T1000 (cell line): ENCODE measurements at regions not wholly inside any gene's neighbourhood (a gene's known extent, or its start where the extent isn't known, plus 50 kb on each side); places are given as distances from the start of the nearest gene placed in this dataset.
"Not testable (repeated sequence)": the region's sequence is repeated elsewhere in the genome, so short reads cannot be mapped to it uniquely, and the experiment has no call there.

Experiments
- DNase-seq: peaks from one replicate; lab custom pipeline; 2025; ENCODE audit warnings: mixed read lengths; lab: John Stamatoyannopoulos, UW

GRCh38 chr6:169101036-169101805, 152.4 kb downstream of the THBS2 start:
- no peak for DNase-seq

GRCh38 chr6:169099411-169100202, 154.0 kb downstream of the THBS2 start:
- DNase-seq, result no peak

- not testable (repeated sequence) for DNase-seq
Observed at GRCh38 chr6:169098651-169099050, 155.0 kb downstream of the THBS2 start.

GRCh38 chr6:169098116-169098515, 155.5 kb downstream of the THBS2 start:
- no peak for DNase-seq

GRCh38 chr6:169097381-169097959, 156.2 kb downstream of the THBS2 start:
- DNase-seq, result peak; percentile 66

- no peak for DNase-seq
Observed at GRCh38 chr6:169096388-169096787, 157.3 kb downstream of the THBS2 start.

GRCh38 chr6:169095153-169095552, 158.5 kb downstream of the THBS2 start:
- DNase-seq, result no peak

GRCh38 chr6:169094552-169094950, 159.1 kb downstream of the THBS2 start:
- no peak for DNase-seq

GRCh38 chr6:169093770-169094551, 159.7 kb downstream of the THBS2 start:
- DNase-seq, result no peak

- no peak for DNase-seq
Observed at GRCh38 chr6:169093066-169093723, 160.5 kb downstream of the THBS2 start.

- no peak for DNase-seq
Observed at GRCh38 chr6:169092375-169092774, 161.3 kb downstream of the THBS2 start.

- DNase-seq, result not testable (repeated sequence)
Observed at GRCh38 chr6:169090514-169091127, 163.0 kb downstream of the THBS2 start.

GRCh38 chr6:169088762-169089161, 164.9 kb downstream of the THBS2 start:
- DNase-seq, result no peak

- no peak for DNase-seq
Observed at GRCh38 chr6:169087443-169088041, 166.1 kb downstream of the THBS2 start.

GRCh38 chr6:169086616-169087015, 167.0 kb downstream of the THBS2 start:
- DNase-seq, result not testable (repeated sequence)

- DNase-seq, result no peak
Observed at GRCh38 chr6:169086020-169086419, 167.6 kb downstream of the THBS2 start.

- DNase-seq, result no peak
Observed at GRCh38 chr6:169085466-169085865, 168.2 kb downstream of the THBS2 start.

GRCh38 chr6:169084557-169084956, 169.1 kb downstream of the THBS2 start:
- DNase-seq, result not testable (repeated sequence)

GRCh38 chr6:169084067-169084466, 169.6 kb downstream of the THBS2 start:
- DNase-seq, result no peak

- no peak for DNase-seq
Observed at GRCh38 chr6:169083508-169083874, 170.2 kb downstream of the THBS2 start.
